ENCODE measurements at regions not wholly inside any gene's neighbourhood (a gene's known extent, or its start where the extent isn't known, plus 50 kb on each side); places are given as distances from the start of the nearest gene placed in this dataset.
"Not testable (repeated sequence)": the region's sequence is repeated elsewhere in the genome, so short reads cannot be mapped to it uniquely, and the experiment has no call there.

DNA sequence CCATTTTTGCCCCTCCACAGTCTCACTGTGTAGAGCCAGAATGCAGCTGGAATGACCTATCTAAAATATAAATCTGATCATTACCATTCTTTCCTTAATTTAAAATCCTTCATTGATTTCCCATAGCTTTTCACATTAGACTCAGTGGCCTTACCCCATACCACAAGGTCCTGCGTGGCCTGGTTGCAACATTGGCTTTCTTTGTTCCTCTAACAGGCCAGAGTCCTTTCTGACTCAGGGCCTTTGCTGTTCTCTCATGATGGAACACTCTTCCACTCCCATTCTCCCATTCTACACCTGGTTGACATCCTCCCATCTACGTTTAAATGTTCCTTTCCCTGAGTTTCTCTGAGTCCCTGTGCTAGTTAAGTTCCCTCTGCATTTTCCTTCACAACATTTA is 74.4 kb upstream of the SEC22B start:
- H3K9me3 ChIP-seq (ENCODE audit: control insufficient read depth, insufficient read depth, low read depth, low read length); POLR2A ChIA-PET; H3K36me3 ChIP-seq (ENCODE audit: control insufficient read depth in 2 of 2, insufficient read depth in 1 of 2, low read length in 2 of 2); CTCF ChIA-PET; H3K4me1 ChIP-seq (ENCODE audit: control insufficient read depth, insufficient read depth, low read length); H3K27ac ChIP-seq (ENCODE audit: extremely low read depth, low read depth, low read length); H3K4me3 ChIP-seq (ENCODE audit: low read depth, low read length): not testable (repeated sequence)

DNA sequence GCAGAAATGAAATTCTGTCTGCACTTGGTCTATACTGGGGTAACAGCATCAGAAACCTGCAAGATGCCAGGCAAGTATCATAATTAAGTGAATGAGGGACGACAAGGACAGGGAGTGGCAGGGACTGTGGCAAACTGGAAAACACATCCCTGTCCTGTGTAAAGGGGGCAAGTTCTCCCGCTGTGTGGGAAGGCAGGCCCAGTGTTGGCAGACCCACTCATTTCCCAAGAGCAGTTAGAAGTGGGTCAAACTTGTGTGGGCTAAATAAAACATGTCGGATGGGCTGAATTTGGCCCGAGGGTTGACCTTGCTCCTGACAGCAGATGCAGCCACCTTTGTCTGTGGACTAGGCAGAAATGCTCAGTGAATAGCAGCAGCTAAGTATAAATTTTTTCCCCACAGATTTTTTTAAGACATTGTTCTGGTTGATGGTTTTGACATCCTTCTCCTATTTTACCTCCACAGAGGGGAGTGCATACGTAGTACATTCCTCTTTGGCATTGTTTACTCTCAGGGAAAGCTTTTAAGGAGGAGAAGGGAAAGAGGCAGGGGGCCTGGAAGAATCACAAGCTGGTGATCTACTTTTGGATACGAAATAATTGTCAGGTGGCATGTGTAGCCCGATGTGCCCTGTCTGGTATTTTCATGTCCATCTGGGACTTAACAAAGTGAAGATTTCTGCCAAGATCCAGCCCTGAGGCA is 72.6 kb upstream of the SEC22B start:
- POLR2A ChIA-PET; H3K27ac ChIP-seq (ENCODE audit: extremely low read depth, low read depth, low read length); H3K36me3 ChIP-seq (ENCODE audit: control insufficient read depth in 2 of 2, insufficient read depth in 1 of 2, low read length in 2 of 2); H3K4me3 ChIP-seq (ENCODE audit: low read depth, low read length); H3K4me1 ChIP-seq (ENCODE audit: control insufficient read depth, insufficient read depth, low read length); H3K9me3 ChIP-seq (ENCODE audit: control insufficient read depth, insufficient read depth, low read depth, low read length); CTCF ChIA-PET: not testable (repeated sequence)

DNA sequence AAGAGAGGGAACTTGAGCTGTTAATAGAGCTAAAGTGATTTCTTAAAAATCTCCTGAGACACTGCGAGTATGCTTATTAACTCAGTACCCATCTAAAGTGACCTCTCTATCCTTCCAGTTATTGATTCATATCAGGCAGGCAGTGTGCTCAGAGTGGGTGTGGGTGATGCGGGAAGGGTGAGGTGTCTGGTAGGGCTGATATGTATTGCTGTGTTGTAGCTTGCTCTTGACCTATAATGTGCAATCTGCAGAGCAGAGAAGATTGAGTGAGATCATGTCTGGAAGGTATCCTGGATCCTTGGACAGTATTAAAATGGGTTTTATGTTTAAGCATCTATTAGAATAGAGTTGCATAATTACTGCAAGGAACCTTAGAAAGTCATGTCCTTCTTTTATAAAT is 71.9 kb upstream of the SEC22B start:
- H3K4me3 ChIP-seq (ENCODE audit: low read depth, low read length); CTCF ChIA-PET; H3K9me3 ChIP-seq (ENCODE audit: control insufficient read depth, insufficient read depth, low read depth, low read length); H3K36me3 ChIP-seq (ENCODE audit: control insufficient read depth in 2 of 2, insufficient read depth in 1 of 2, low read length in 2 of 2); POLR2A ChIA-PET; H3K27ac ChIP-seq (ENCODE audit: extremely low read depth, low read depth, low read length); H3K4me1 ChIP-seq (ENCODE audit: control insufficient read depth, insufficient read depth, low read length): not testable (repeated sequence)

DNA sequence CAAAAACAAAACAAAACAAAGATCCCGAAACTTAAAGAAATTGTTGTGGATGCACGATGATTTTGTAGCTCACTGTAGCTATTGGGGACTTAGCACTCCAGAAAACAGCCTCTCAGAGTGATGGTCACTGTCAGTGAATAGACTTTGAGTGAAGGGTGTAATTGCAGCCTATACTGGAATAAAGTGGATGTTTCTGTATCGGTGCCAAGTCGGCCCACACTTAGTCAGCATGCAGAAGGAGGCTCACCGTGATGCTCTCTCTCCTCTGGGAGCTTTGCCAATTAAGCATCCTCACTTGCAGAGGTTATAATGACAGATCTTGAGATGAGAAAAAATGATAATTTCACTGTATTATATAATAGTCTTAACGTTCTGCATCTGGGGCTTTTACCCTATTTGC is 67.5 kb upstream of the SEC22B start:
- H3K27ac ChIP-seq (ENCODE audit: extremely low read depth, low read depth, low read length); POLR2A ChIA-PET; H3K9me3 ChIP-seq (ENCODE audit: control insufficient read depth, insufficient read depth, low read depth, low read length); H3K36me3 ChIP-seq (ENCODE audit: control insufficient read depth in 2 of 2, insufficient read depth in 1 of 2, low read length in 2 of 2); H3K4me3 ChIP-seq (ENCODE audit: low read depth, low read length); H3K4me1 ChIP-seq (ENCODE audit: control insufficient read depth, insufficient read depth, low read length); CTCF ChIA-PET: not testable (repeated sequence)

DNA sequence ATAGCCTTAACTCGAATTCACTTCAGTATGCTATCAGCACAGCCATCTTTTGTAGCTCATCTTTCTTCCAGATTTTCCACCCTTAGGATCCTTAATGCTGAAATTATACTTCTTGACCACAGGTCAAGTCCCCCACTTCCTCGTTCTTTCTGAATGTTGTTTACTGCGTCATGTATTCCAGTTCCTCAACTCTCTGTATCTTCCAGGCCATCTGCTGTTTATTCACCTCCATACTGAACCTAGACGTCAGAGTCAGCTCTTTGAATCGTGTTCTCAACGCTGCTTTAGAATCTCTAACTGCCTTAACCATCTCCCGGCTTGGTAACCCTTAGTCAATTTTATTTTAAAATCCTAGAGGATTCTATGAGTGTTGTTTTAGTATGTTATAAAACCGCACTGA is 66.3 kb upstream of the SEC22B start:
- H3K36me3 ChIP-seq (ENCODE audit: control insufficient read depth in 2 of 2, insufficient read depth in 1 of 2, low read length in 2 of 2); H3K4me3 ChIP-seq (ENCODE audit: low read depth, low read length); H3K9me3 ChIP-seq (ENCODE audit: control insufficient read depth, insufficient read depth, low read depth, low read length); H3K27ac ChIP-seq (ENCODE audit: extremely low read depth, low read depth, low read length); H3K4me1 ChIP-seq (ENCODE audit: control insufficient read depth, insufficient read depth, low read length); CTCF ChIA-PET; POLR2A ChIA-PET: not testable (repeated sequence)

DNA sequence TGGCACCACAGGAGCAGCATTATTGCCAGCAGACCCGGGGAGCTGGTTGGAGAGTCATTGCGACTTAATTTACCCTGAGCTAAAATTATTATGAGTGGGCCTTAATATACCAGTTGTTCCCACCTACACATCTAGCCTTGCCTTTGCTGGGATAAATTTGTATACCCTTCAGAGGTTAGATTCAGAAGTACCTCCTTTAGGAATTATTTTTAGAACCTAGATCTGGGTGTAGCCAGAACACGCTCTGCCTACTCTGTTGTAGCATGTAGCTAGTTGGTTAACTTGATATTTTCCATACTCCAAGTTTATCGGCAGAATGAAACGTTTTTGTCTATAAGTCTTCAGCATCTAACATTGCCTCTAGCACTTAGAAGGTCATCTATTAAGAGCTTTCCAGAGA is 65.5 kb upstream of the SEC22B start:
- H3K9me3 ChIP-seq (ENCODE audit: control insufficient read depth, insufficient read depth, low read depth, low read length); H3K36me3 ChIP-seq (ENCODE audit: control insufficient read depth in 2 of 2, insufficient read depth in 1 of 2, low read length in 2 of 2); CTCF ChIA-PET; H3K4me1 ChIP-seq (ENCODE audit: control insufficient read depth, insufficient read depth, low read length); POLR2A ChIA-PET; H3K4me3 ChIP-seq (ENCODE audit: low read depth, low read length); H3K27ac ChIP-seq (ENCODE audit: extremely low read depth, low read depth, low read length): not testable (repeated sequence)

DNA sequence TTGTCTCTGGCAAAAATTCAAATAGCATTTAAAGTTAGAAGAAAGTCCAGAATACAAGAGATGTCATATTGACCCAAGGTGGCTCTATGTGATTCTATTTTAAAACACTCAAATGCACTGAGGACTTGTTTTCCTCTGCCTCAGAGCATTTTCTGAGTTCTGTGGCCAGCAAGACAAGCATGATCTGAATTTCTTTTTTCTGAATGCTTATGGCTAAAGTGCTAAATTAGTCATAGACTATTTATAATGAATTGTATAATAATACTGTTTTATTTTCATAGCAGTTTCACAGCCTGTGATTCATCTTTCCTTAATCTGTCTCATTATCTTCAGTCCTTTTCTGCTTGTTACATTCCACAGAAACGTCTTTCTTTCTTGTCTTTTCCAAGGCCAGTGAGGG is 63.9 kb upstream of the SEC22B start:
- H3K27ac ChIP-seq (ENCODE audit: extremely low read depth, low read depth, low read length); POLR2A ChIA-PET; H3K4me3 ChIP-seq (ENCODE audit: low read depth, low read length); CTCF ChIA-PET; H3K4me1 ChIP-seq (ENCODE audit: control insufficient read depth, insufficient read depth, low read length); H3K9me3 ChIP-seq (ENCODE audit: control insufficient read depth, insufficient read depth, low read depth, low read length); H3K36me3 ChIP-seq (ENCODE audit: control insufficient read depth in 2 of 2, insufficient read depth in 1 of 2, low read length in 2 of 2): not testable (repeated sequence)

DNA sequence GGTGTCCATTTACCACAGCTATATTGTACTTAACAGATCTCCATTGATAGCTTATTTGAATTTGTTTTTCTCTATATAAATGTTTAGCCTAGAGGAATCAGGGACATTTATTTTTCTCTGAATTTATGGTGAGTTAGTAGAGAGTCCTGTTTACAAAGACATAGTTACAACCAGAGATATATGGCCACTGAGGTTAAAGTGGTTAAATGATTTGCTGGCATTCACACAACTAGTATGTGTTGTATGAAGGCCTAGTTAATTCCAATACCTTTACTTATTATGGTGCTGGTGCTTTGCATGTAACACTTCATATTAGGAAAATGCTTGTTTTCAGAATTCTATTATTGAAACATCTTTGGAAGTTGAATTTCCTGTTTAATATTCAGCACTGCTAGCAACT is 63.0 kb upstream of the SEC22B start:
- POLR2A ChIA-PET; H3K4me1 ChIP-seq (ENCODE audit: control insufficient read depth, insufficient read depth, low read length); CTCF ChIA-PET: not testable (repeated sequence)

DNA sequence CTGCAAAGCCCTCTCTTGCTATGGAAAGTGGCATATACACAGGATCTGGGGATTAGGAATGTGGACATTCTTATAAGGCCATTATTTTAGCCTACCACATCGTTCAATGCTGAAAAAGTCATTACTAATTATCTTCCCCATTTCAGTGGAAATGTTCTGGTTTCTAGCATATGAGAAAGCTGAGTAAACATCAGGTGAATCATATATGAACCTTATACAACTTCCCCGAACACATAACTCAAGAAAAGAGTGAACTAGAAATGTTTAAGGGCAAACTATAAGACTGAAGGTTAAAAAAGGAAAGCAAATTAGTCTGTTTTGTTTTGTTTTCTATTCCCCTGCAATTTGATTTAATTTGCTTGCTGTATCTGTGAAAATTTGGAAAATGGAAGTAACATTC is 62.5 kb upstream of the SEC22B start:
- POLR2A ChIA-PET; H3K27ac ChIP-seq (ENCODE audit: extremely low read depth, low read depth, low read length); CTCF ChIA-PET; H3K36me3 ChIP-seq (ENCODE audit: control insufficient read depth in 2 of 2, insufficient read depth in 1 of 2, low read length in 2 of 2); H3K4me1 ChIP-seq (ENCODE audit: control insufficient read depth, insufficient read depth, low read length); H3K9me3 ChIP-seq (ENCODE audit: control insufficient read depth, insufficient read depth, low read depth, low read length); H3K4me3 ChIP-seq (ENCODE audit: low read depth, low read length): not testable (repeated sequence)

More for the DNA sequence above, 63.0 kb upstream of the SEC22B start:
- H3K9me3 ChIP-seq (ENCODE audit: control insufficient read depth, insufficient read depth, low read depth, low read length); H3K4me3 ChIP-seq (ENCODE audit: low read depth, low read length); H3K27ac ChIP-seq (ENCODE audit: extremely low read depth, low read depth, low read length); H3K36me3 ChIP-seq (ENCODE audit: control insufficient read depth in 2 of 2, insufficient read depth in 1 of 2, low read length in 2 of 2): not testable (repeated sequence)

DNA sequence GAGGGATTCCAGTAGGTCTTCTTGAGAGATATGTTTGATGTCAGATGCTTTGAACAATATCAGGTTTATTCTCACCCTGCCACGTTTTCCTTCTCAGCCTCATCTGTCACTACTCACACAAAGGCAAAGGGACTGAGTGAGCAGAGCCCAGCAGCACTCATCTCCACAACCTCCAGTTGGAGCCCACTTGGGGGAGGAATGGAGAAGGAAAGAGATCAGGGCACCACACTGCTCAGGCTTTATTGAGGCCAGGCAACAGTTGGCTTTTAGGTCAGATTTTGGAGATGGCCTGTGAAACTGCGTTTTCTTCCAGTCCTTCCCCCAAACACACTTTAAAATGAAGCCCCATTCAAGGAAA is 57.3 kb upstream of the SEC22B start:
- CTCF ChIA-PET; POLR2A ChIA-PET; H3K36me3 ChIP-seq (ENCODE audit: control insufficient read depth in 2 of 2, insufficient read depth in 1 of 2, low read length in 2 of 2): not testable (repeated sequence)

More for the DNA sequence above, 57.3 kb upstream of the SEC22B start:
- not testable (repeated sequence) for H3K9me3 ChIP-seq (ENCODE audit: control insufficient read depth, insufficient read depth, low read depth, low read length); H3K4me1 ChIP-seq (ENCODE audit: control insufficient read depth, insufficient read depth, low read length); H3K4me3 ChIP-seq (ENCODE audit: low read depth, low read length); H3K27ac ChIP-seq (ENCODE audit: extremely low read depth, low read depth, low read length)
